ENCODE measurements at regions not wholly inside any gene's neighbourhood (a gene's known extent, or its start where the extent isn't known, plus 50 kb on each side); places are given as distances from the start of the nearest gene placed in this dataset.

DNA sequence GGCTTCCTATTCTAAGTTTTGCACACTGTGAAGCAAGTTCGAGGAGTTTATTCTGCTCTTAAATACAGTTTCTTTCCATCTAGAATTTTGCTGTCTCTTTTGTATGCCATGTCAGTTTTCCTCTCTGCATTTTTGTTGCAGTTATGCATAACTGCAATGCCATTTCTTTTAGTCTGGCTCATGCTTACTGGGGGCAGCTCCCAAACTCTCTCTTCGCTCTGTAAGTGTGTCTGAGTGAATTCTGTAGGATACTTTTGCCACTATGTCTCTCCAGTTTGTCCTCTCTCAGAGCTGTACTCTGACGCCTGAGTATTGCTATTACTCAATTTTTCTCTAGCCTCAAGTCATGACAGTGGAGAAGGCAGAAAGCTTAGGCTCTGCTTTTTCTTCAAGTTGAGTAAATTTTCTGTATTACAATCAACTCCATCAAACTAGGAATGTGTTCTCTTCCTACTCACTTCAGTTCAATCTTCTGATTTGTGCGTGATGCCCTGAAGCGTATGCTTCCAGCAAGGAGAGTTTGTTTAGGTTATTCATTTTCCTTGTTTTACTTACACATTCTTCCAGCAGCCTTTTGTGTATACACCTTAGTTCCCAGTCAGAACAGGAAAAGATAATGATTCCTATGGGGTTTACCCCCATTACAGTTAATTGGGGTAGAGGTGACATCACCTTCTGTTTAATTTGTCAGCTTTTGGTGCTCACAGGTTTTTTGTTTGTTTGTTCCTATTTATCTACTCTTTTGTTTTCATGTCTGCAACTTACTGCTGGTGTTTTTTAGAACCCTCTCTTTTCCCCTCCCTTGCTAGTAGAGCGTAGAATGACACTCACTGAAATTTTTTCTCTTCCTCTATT lies 430.9 kb downstream of the BCKDHB start:
- Histone ChIP-seq H3K4me1 (ENCODE audit: control insufficient read depth, insufficient read depth, low read length) (no peaks in the 10 kb centered on the region), H3K4me3 (ENCODE audit: low read length) (no peak overlapping the region), H3K9me3 (ENCODE audit: control insufficient read depth, low read depth, low read length) (no peaks in the 10 kb centered on the region), H3K27me3 (ENCODE audit: control insufficient read depth, insufficient read depth, low read length) (no peaks in the 10 kb centered on the region), H3K36me3 (ENCODE audit: control insufficient read depth, insufficient read depth, low read length) (no peaks in the 10 kb centered on the region), H3K27ac (ENCODE audit: low read length) (no peak overlapping the region)
- no peak for DNase-seq
- 86% methylated on average over 2 of the region's 6 CpGs for WGBS (ENCODE audit: insufficient coverage, low lambda C conversion rate)

DNA sequence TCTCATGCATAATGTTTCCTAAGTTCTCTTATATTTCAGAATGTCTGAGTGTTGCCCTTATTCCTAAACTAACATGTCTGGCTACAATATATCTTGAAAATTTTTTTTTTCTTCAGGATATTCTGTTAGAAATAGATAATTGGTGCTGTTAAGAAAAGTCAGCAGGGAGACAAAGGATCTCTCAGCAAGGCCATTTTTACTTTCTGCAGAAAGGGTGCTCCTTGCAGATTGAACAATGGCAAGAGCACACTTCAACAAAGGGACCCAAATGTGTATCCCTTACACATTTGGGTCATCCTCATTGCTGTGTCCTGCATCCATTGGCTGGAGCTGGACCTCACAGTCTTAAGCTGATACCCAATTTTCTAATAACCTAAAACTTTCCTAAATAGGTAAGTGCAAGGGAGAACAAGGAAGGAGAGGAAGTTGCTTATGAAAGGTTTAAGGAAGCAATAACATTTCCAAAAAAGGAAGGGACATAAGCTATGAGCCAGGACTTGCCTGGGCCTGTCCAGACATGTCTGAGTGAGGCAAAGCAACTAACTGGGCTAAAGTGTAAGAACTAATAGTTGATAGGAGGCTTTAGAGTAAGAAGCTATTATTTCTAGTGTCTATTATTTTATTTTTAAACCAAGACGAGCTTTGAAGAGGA lies 429.6 kb downstream of the BCKDHB start:
- no peaks in the 10 kb centered on the region for H3K27me3 ChIP-seq (ENCODE audit: control insufficient read depth, insufficient read depth, low read length)
- H3K9me3 ChIP-seq (ENCODE audit: control insufficient read depth, low read depth, low read length) = no peaks in the 10 kb centered on the region
- H3K4me3 ChIP-seq (ENCODE audit: low read length) = no peak overlapping the region
- DNase-seq = no peak
- no peaks in the 10 kb centered on the region for H3K36me3 ChIP-seq (ENCODE audit: control insufficient read depth, insufficient read depth, low read length)
- 100% methylated on average over 1 of the region's 1 CpG for WGBS (ENCODE audit: insufficient coverage, low lambda C conversion rate)
- H3K27ac ChIP-seq (ENCODE audit: low read length) = no peak overlapping the region
- H3K4me1 ChIP-seq (ENCODE audit: control insufficient read depth, insufficient read depth, low read length) = no peaks in the 10 kb centered on the region

DNA sequence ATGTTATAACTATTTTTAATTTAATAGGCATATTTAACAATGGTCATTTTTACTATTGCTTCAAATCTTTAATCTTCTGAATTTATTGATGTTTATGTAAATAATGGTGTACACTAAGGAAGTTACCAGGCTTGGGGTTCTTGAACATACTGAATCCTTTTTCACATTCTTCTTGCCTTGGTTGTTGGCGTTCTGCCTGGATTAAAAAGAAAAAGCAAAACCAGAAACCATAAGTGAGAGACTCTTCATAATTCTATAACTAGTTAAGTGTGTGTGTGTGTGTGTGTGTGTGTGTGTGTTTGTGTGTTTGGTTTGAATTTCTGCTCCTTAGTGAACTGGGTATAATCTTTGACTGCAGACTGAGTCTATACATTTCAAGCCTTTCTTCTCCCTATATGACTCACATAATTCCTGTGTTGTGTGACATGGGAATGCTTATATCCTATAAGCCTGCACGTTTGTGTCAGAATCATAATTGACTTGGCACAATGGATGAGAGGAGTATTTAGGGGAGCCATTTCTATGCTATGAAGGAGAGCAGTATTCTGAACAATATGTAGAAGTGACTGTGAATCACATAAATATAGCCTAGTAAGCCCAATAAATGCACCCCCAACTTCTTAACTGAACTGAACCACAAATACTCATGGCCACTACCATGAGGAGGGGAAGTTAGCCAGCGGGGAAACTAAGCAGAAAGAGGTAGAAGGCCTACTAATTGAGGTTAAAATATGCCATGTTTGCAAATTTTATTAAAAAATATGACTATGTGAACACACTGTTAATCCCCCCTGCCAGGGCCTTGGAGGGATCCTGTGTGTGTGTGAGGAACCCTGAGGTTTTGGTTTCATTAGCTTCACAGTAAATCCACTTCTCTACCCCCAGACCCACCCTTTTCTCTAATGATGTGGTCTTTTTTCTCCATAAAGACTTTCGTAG lies 425.5 kb downstream of the BCKDHB start:
- Histone ChIP-seq H3K4me1 (ENCODE audit: control insufficient read depth, insufficient read depth, low read length) (peaks cover 11% of the 10 kb centered on the region), H3K9me3 (ENCODE audit: control insufficient read depth, low read depth, low read length) (no peaks in the 10 kb centered on the region), H3K36me3 (ENCODE audit: control insufficient read depth, insufficient read depth, low read length) (no peaks in the 10 kb centered on the region), H3K27ac (ENCODE audit: low read length) (no peak overlapping the region), H3K27me3 (ENCODE audit: control insufficient read depth, insufficient read depth, low read length) (no peaks in the 10 kb centered on the region), H3K4me3 (ENCODE audit: low read length) (no peak overlapping the region)
- no peak for DNase-seq
- WGBS (ENCODE audit: insufficient coverage, low lambda C conversion rate) = 100% methylated on average over 1 of the region's 4 CpGs

DNA sequence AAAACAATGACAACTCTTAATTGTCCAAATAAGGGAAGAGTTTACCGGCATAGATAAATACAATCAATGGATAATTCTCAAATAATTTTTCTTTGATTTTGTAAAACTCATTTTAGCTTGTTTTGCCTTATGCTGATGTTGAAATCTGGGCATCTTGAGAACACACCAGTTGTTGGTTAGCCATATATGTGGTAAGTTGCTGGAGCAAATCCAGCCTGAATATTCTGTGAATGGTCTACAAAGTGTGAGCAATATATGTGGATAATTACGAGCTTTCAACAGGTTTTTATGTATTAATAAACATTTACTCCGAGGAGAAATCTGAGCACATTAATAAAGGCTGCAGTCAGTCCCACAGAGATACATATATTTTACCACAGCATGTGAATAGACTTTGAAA lies 423.6 kb downstream of the BCKDHB start:
- Histone ChIP-seq H3K4me1 (ENCODE audit: control insufficient read depth, insufficient read depth, low read length) (peaks cover 11% of the 10 kb centered on the region), H3K27me3 (ENCODE audit: control insufficient read depth, insufficient read depth, low read length) (no peaks in the 10 kb centered on the region), H3K36me3 (ENCODE audit: control insufficient read depth, insufficient read depth, low read length) (no peaks in the 10 kb centered on the region), H3K9me3 (ENCODE audit: control insufficient read depth, low read depth, low read length) (no peaks in the 10 kb centered on the region), H3K27ac (ENCODE audit: low read length) (no peak overlapping the region), H3K4me3 (ENCODE audit: low read length) (no peak overlapping the region)
- WGBS (ENCODE audit: insufficient coverage, low lambda C conversion rate) = 90% methylated on average over 2 of the region's 3 CpGs
- DNase-seq = no peak

DNA sequence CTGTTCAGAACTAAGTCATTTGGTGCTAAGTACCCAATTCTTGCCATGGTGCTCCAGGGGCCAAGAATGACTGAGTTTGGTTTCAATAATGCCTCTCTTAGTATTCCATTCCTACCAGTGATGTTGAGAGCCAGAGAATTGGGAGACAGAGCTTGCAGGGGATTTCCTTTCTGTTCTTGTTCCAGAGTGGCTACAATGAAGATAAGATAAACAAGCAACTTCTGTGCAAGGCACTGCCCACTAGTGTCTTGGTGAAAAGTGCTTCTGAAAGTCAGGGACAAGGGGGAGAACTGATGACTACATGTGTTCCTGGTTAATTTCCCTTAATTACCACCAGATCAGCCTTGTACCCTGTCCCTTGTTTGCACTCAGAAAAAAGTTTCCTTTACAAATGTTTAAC lies 421.6 kb downstream of the BCKDHB start:
- Histone ChIP-seq H3K4me3 (ENCODE audit: low read length) (no peak overlapping the region), H3K27ac (ENCODE audit: low read length) (peak overlapping the region; percentile 37), H3K36me3 (ENCODE audit: control insufficient read depth, insufficient read depth, low read length) (no peaks in the 10 kb centered on the region), H3K27me3 (ENCODE audit: control insufficient read depth, insufficient read depth, low read length) (no peaks in the 10 kb centered on the region), H3K4me1 (ENCODE audit: control insufficient read depth, insufficient read depth, low read length) (peaks cover 11% of the 10 kb centered on the region), H3K9me3 (ENCODE audit: control insufficient read depth, low read depth, low read length) (no peaks in the 10 kb centered on the region)
- peak in 1 of 2 donors; percentile 22 for DNase-seq

DNA sequence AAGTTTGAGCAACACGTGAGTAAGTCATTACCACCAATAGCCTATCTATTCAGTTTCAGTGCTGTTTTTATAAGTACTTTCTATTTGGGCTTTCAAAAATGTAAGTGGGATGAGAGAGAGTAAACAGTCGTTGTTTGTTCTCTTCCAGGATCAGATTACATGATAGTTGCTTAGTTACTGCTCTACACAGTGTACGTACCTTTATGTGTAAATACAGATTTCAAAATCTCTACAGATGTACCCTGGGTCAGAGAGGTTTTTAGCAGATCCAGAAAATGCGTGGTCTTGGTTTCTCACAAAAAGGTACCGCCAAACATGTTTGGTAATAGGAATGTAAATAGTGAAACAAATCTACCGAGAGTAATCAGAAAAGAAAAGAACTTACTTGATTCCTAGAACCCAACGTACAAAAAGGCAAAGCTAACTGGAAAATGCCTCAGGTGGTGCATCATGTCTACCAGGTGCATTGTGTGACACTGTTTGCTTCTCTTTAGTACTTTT lies 421.1 kb downstream of the BCKDHB start:
- no peaks in the 10 kb centered on the region for H3K36me3 ChIP-seq (ENCODE audit: control insufficient read depth, insufficient read depth, low read length)
- peak overlapping the region; percentile 37 for H3K27ac ChIP-seq (ENCODE audit: low read length)
- no peak overlapping the region for H3K4me3 ChIP-seq (ENCODE audit: low read length)
- DNase-seq = peak in 1 of 2 donors; percentile 53
- no peaks in the 10 kb centered on the region for H3K27me3 ChIP-seq (ENCODE audit: control insufficient read depth, insufficient read depth, low read length)
- no peaks in the 10 kb centered on the region for H3K9me3 ChIP-seq (ENCODE audit: control insufficient read depth, low read depth, low read length)
- peaks cover 11% of the 10 kb centered on the region for H3K4me1 ChIP-seq (ENCODE audit: control insufficient read depth, insufficient read depth, low read length)
- WGBS (ENCODE audit: insufficient coverage, low lambda C conversion rate) = 15% methylated on average over 2 of the region's 7 CpGs

DNA sequence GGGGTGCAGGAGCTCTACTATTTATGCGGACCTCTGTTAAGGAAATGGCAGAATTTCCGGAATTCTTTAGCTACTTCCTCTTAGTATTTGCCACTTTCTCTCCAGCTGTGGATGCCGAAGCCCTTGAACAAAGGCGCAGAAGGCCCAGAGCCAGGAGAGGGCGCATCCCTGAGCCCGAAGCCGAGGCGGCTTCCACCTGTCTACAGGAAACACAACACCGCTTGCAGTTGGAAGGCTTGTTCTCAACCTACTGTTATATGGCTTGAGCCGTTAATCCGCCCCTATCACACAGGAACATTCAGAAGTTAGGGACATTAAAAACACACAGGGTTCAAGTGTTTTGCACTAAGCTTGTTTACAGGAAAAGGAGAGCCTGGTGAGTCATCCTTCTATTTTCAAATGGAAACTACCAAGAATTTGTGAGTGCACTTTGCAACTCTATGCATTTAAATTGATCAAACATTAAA lies 417.1 kb downstream of the BCKDHB start:
- no peak for DNase-seq
- Histone ChIP-seq H3K4me3 (ENCODE audit: low read length) (no peak overlapping the region), H3K27me3 (ENCODE audit: control insufficient read depth, insufficient read depth, low read length) (no peaks in the 10 kb centered on the region), H3K9me3 (ENCODE audit: control insufficient read depth, low read depth, low read length) (no peaks in the 10 kb centered on the region), H3K27ac (ENCODE audit: low read length) (no peak overlapping the region), H3K36me3 (ENCODE audit: control insufficient read depth, insufficient read depth, low read length) (no peaks in the 10 kb centered on the region), H3K4me1 (ENCODE audit: control insufficient read depth, insufficient read depth, low read length) (peaks cover 11% of the 10 kb centered on the region)
- no CpG with 5 or more reads among the region's 11 CpGs for WGBS (ENCODE audit: insufficient coverage, low lambda C conversion rate)

DNA sequence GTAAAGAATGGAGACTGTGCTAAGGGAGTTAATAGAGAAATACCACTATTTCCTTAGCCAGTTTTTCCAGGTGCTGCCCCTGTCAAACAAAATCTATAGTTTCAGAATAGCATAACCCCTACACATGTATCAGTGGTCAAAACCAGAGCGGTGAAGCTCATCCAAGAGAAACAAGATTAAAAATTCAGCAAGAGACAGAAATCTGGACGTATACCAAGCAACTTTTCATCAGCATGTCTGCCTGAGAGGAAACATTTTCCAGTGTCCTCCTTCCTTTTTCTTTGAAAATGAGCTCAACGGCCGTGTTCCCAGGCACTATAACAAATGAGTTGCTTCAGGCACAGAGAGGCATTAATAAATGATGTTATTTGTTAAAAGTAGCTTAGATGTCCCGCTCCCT lies 416.5 kb downstream of the BCKDHB start:
- Histone ChIP-seq H3K27ac (ENCODE audit: low read length) (no peak overlapping the region), H3K9me3 (ENCODE audit: control insufficient read depth, low read depth, low read length) (no peaks in the 10 kb centered on the region), H3K4me3 (ENCODE audit: low read length) (no peak overlapping the region), H3K27me3 (ENCODE audit: control insufficient read depth, insufficient read depth, low read length) (no peaks in the 10 kb centered on the region), H3K4me1 (ENCODE audit: control insufficient read depth, insufficient read depth, low read length) (peaks cover 10% of the 10 kb centered on the region), H3K36me3 (ENCODE audit: control insufficient read depth, insufficient read depth, low read length) (no peaks in the 10 kb centered on the region)
- 69% methylated on average over 3 of the region's 5 CpGs for WGBS (ENCODE audit: insufficient coverage, low lambda C conversion rate)
- DNase-seq = no peak

DNA sequence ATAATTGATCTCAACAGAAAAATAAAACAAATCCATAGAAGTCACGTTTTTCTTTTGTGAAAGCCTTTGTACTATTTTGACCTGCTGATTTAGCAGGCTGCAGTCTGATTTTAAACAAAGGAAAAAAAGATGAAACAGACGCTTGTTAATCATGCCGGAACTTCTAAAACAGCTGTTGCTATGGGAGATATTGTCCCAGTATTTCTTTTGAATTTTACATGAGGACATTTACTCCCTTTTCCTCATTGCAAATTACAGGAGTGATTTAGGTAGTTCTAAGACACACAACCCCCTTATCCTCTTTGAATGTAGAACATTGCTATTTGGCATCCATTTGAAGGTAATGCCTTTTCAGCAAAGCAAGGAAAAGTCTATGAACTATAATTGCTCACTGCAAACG lies 416.1 kb downstream of the BCKDHB start:
- peaks cover 6% of the 10 kb centered on the region for H3K4me1 ChIP-seq (ENCODE audit: control insufficient read depth, insufficient read depth, low read length)
- no peak for DNase-seq
- H3K4me3 ChIP-seq (ENCODE audit: low read length) = no peak overlapping the region
- H3K9me3 ChIP-seq (ENCODE audit: control insufficient read depth, low read depth, low read length) = no peaks in the 10 kb centered on the region
- H3K27me3 ChIP-seq (ENCODE audit: control insufficient read depth, insufficient read depth, low read length) = no peaks in the 10 kb centered on the region
- no peak overlapping the region for H3K27ac ChIP-seq (ENCODE audit: low read length)
- H3K36me3 ChIP-seq (ENCODE audit: control insufficient read depth, insufficient read depth, low read length) = no peaks in the 10 kb centered on the region
- WGBS (ENCODE audit: insufficient coverage, low lambda C conversion rate) = 50% methylated on average over 2 of the region's 4 CpGs
